IMR-90 (cell line): ENCODE measurements at regions not wholly inside any gene's neighbourhood (a gene's known extent, or its start where the extent isn't known, plus 50 kb on each side); places are given as distances from the start of the nearest gene placed in this dataset.

Experiments used
- ATAC-seq: fragments of 200-7000 bp; cut with Tn5 transposase; 2 replicates; pipeline ENCODE4 v1.9.1; 2020; ENCODE audit warnings: low read depth, mild to moderate bottlenecking, moderate library complexity
- BruUV-seq: library from RNA; stranded (reverse); fragments of 400-500 nt; replicated peaks from 2 replicates; lab custom pipeline; 2021; lab: Mats Ljungman, UMichigan
- CTCF ChIA-PET: fragments of 300-600 bp; formaldehyde crosslinking; extraction: SDS; loops from one replicate; lab custom pipeline; 2021; ENCODE audit warnings: antibody characterized with exemption; lab: Yijun Ruan, JAX
- POLR2A ChIA-PET: fragments of 300-600 bp; sonication (Branson Sonifier 250); formaldehyde crosslinking; loops from one replicate; lab custom pipeline; 2022; ENCODE audit warnings: antibody characterized with exemption; ENCODE audit not compliant: unreplicated experiment; lab: Charles Lee
- DNase-seq: peaks from one replicate; pipeline ENCODE4 v3.0.0; 2013
- H2AFZ ChIP-seq: replicated peaks from 2 replicates; pipeline ENCODE3; 2013; ENCODE audit warnings: low read length, mild to moderate bottlenecking; ENCODE audit not compliant: poor library complexity
- H2AK5ac ChIP-seq: 2 replicates; pipeline ENCODE4 v1.6.1; 2013; ENCODE audit warnings: low read depth, low read length, inconsistent platforms
- H2AK9ac ChIP-seq: replicated peaks from 2 replicates; pipeline ENCODE3; 2013; ENCODE audit warnings: mild to moderate bottlenecking, low read depth, low read length, moderate library complexity; ENCODE audit not compliant: poor library complexity
- H2BK120ac ChIP-seq: 2 replicates; pipeline ENCODE4 v1.6.1; 2013; ENCODE audit warnings: low read depth, low read length, inconsistent platforms
- H2BK15ac ChIP-seq: 3 replicates; pipeline ENCODE4 v1.6.1; 2013; ENCODE audit warnings: low read depth, low read length, inconsistent platforms
- H2BK20ac ChIP-seq: 2 replicates; pipeline ENCODE4 v1.6.1; 2013; ENCODE audit warnings: low read depth, mild to moderate bottlenecking, inconsistent platforms, low read length, moderate library complexity
- H2BK5ac ChIP-seq: 2 replicates; pipeline ENCODE4 v1.6.1; 2013; ENCODE audit warnings: mild to moderate bottlenecking, low read depth, low read length, inconsistent platforms; ENCODE audit not compliant: poor library complexity, severe bottlenecking
- H3K14ac ChIP-seq: replicated peaks from 2 replicates; pipeline ENCODE4 v1.6.1; 2013; ENCODE audit warnings: low read depth, low read length, inconsistent platforms
- H3K18ac ChIP-seq: 2 replicates; pipeline ENCODE4 v1.6.1; 2013; ENCODE audit warnings: low read depth, low read length, control low read depth
- H3K23ac ChIP-seq: 2 replicates; pipeline ENCODE4 v1.6.1; 2013; ENCODE audit warnings: low read depth, low read length, inconsistent platforms
- H3K27ac ChIP-seq: 2 replicates; pipeline ENCODE4 v1.5.1; 2013; ENCODE audit warnings: mild to moderate bottlenecking, control low read depth, low read length; ENCODE audit not compliant: insufficient read depth
- H3K27me3 ChIP-seq: 2 replicates; pipeline ENCODE4 v1.6.1; 2013; ENCODE audit warnings: low read length; ENCODE audit not compliant: control insufficient read depth, insufficient read depth
- H3K36me3 ChIP-seq: 2 replicates; pipeline ENCODE4 v1.6.1; 2013; ENCODE audit warnings: low read length, mixed read lengths; ENCODE audit not compliant: control insufficient read depth, insufficient read depth
- H3K4ac ChIP-seq: 2 replicates; pipeline ENCODE4 v1.6.1; 2013; ENCODE audit warnings: low read depth, low read length, inconsistent platforms
- H3K4me1 ChIP-seq: 2 replicates; pipeline ENCODE4 v1.6.1; 2013; ENCODE audit warnings: low read length, mixed read lengths; ENCODE audit not compliant: control insufficient read depth, insufficient read depth
- H3K4me2 ChIP-seq: 2 replicates; pipeline ENCODE4 v1.6.1; 2013; ENCODE audit warnings: low read depth, mild to moderate bottlenecking, control low read depth, low read length, moderate library complexity
- H3K4me3 ChIP-seq: 2 replicates; pipeline ENCODE4 v1.5.1; 2013; ENCODE audit warnings: low read depth, mild to moderate bottlenecking, control low read depth, low read length, moderate library complexity; ENCODE audit not compliant: insufficient read depth
- H3K56ac ChIP-seq: 2 replicates; pipeline ENCODE4 v1.6.1; 2013; ENCODE audit warnings: low read length, inconsistent platforms; ENCODE audit not compliant: insufficient read depth; ENCODE audit errors: extremely low read depth
- H3K79me1 ChIP-seq, 2 experiments: 2 replicates each; pipeline ENCODE4 v1.6.1; 2013; ENCODE audit warnings: low read length in 2 of 2, inconsistent platforms in 1 of 2, low read depth in 1 of 2
- H3K9ac ChIP-seq: 2 replicates; pipeline ENCODE4 v1.6.1; 2013; ENCODE audit warnings: low read depth, low read length, control low read depth
- H3K9me1 ChIP-seq: 2 replicates; pipeline ENCODE4 v1.6.1; 2013; ENCODE audit warnings: low read length, inconsistent platforms; ENCODE audit not compliant: insufficient read depth
- H3K9me3 ChIP-seq: 2 replicates; pipeline ENCODE4 v1.6.1; 2013; ENCODE audit warnings: low read length; ENCODE audit not compliant: control insufficient read depth, insufficient read depth
- H4K20me1 ChIP-seq: 2 replicates; pipeline ENCODE4 v1.6.1; 2013; ENCODE audit warnings: low read length, inconsistent platforms; ENCODE audit not compliant: insufficient read depth
- H4K5ac ChIP-seq: 2 replicates; pipeline ENCODE4 v1.6.1; 2013; ENCODE audit warnings: mild to moderate bottlenecking, low read depth, low read length, control low read depth
- H4K8ac ChIP-seq, 2 experiments: 2 replicates each; pipeline ENCODE4 v1.6.1; 2013; ENCODE audit warnings: low read depth in 2 of 2, low read length in 2 of 2, control low read depth in 1 of 2, inconsistent platforms in 1 of 2
- H4K91ac ChIP-seq: 2 replicates; pipeline ENCODE4 v1.6.1; 2013; ENCODE audit warnings: low read depth, low read length, inconsistent platforms; ENCODE audit not compliant: insufficient read depth
- BHLHE40 ChIP-seq: fragments of 150-350 bp; IDR thresholded peaks from 2 replicates; pipeline ENCODE4 v1.6.1; 2016; ENCODE audit warnings: mild to moderate bottlenecking, low read depth, low read length
- CEBPB ChIP-seq: IDR thresholded peaks from 2 replicates; pipeline ENCODE4 v1.6.1; 2012; ENCODE audit warnings: low read depth, low read length, improper control_type of control experiment
- CHD1 ChIP-seq: IDR thresholded peaks from 2 replicates; pipeline ENCODE4 v1.6.1; 2012; ENCODE audit warnings: low read depth, low read length, improper control_type of control experiment
- CTCF ChIP-seq: conservative IDR thresholded peaks from 2 replicates; pipeline ENCODE4 v1.5.1; 2012; ENCODE audit warnings: mild to moderate bottlenecking, low read depth, low read length, improper control_type of control experiment
- FOS ChIP-seq: fragments of 150-350 bp; IDR thresholded peaks from 2 replicates; pipeline ENCODE4 v1.6.1; 2016; ENCODE audit warnings: low read depth, low read length
- MAFK ChIP-seq: IDR thresholded peaks from 2 replicates; pipeline ENCODE4 v1.6.1; 2012; ENCODE audit warnings: low read depth, low read length, improper control_type of control experiment
- MAZ ChIP-seq: IDR thresholded peaks from 2 replicates; pipeline ENCODE4 v1.6.1; 2012; ENCODE audit warnings: low read depth, mild to moderate bottlenecking, low read length, improper control_type of control experiment, moderate library complexity, borderline replicate concordance
- MXI1 ChIP-seq: IDR thresholded peaks from 2 replicates; pipeline ENCODE4 v1.6.1; 2012; ENCODE audit warnings: low read depth, mild to moderate bottlenecking, low read length, moderate library complexity, borderline replicate concordance
- NFE2L2 ChIP-seq: fragments of 150-350 bp; IDR thresholded peaks from 2 replicates; pipeline ENCODE4 v1.6.1; 2016; ENCODE audit warnings: low read depth, mild to moderate bottlenecking, low read length
- POLR2A ChIP-seq: IDR thresholded peaks from 2 replicates; pipeline ENCODE4 v1.6.1; 2012; ENCODE audit warnings: mild to moderate bottlenecking, low read depth, low read length
- RAD21 ChIP-seq: IDR thresholded peaks from 2 replicates; pipeline ENCODE4 v1.6.1; 2012; ENCODE audit warnings: low read length, improper control_type of control experiment
- RCOR1 ChIP-seq: IDR thresholded peaks from 2 replicates; pipeline ENCODE4 v1.6.1; 2012; ENCODE audit warnings: mild to moderate bottlenecking, low read length, improper control_type of control experiment; ENCODE audit not compliant: insufficient replicate concordance
- RFX5 ChIP-seq: IDR thresholded peaks from 2 replicates; pipeline ENCODE4 v1.8.0; 2012; ENCODE audit warnings: low read depth, mild to moderate bottlenecking, low read length, moderate library complexity
- SMC3 ChIP-seq: fragments of 150-350 bp; IDR thresholded peaks from 2 replicates; pipeline ENCODE4 v1.6.1; 2016; ENCODE audit warnings: low read depth, mild to moderate bottlenecking, antibody characterized with exemption, low read length, moderate library complexity
- WGBS, 2 experiments: methylation state at CpG; one replicate each; pipeline versions ENCODE4 v1.1.5 to v1.1.7; 2013; ENCODE audit warnings: missing lambda C conversion rate in 2 of 2; ENCODE audit not compliant: insufficient read length in 1 of 2; ENCODE audit errors: extremely low coverage in 2 of 2; 5-methylcytosine and 5-hydroxymethylcytosine counted together
- dilution Hi-C: fragments of 300-500 bp; cut with HindIII; formaldehyde crosslinking; loops from one replicate; pipeline ENCODE4 v1.14.3; 2018; ENCODE audit warnings: low sequenced_read_pairs; ENCODE audit not compliant: unreplicated experiment
- in situ Hi-C: fragments of 300-500 bp; cut with MboI; formaldehyde crosslinking; loops from 3 replicates; pipeline ENCODE4 v1.14.3; 2019; ENCODE audit warnings: low sequenced_read_pairs, inconsistent platforms, mixed read lengths
- intact Hi-C: fragments of 100-400 bp; cut with micrococcal nuclease; formaldehyde crosslinking; loops from 2 replicates; pipeline ENCODE4 v1.10.0; 2022
- TF ChIP-seq, protein P1 (sequence below): fragments of 150-350 bp; IDR thresholded peaks from 2 replicates; pipeline ENCODE4 v1.6.1; 2016; ENCODE audit warnings: low read depth, mild to moderate bottlenecking, low read length, moderate library complexity, borderline replicate concordance
- TF ChIP-seq, protein P2 (sequence below): fragments of 150-350 bp; IDR thresholded peaks from 2 replicates; pipeline ENCODE4 v1.6.1; 2017; ENCODE audit warnings: mild to moderate bottlenecking, antibody characterized with exemption, low read length, low read depth

DNA sequence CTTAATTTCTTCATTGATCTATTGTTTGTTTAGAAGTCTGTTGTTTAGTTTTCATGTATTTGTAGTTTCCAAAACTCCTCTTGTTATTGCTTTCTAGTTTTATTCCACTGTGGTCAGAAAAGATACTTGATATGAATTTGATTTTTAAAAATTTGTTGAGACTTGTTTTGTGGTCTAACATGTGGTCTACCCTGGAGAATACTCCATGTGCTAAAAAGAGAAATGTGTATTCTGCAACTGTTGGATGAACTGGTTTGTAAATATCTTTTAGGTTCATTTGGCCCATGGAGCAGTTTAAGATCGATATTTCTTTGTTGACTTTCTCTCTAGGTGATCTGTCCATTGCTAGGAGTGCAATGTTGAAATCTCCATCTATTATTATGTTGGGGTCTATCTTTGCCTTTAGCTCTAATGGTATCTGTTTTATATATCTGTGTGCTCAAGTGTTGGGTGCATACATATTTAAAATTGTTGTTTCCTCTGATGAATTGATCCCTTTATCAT, 150.6 kb upstream of the ATP10B start:
- Histone ChIP-seq H2AFZ (no peak overlapping the region), H3K79me1 (no peaks in the 10 kb centered on the region), H2BK5ac (no peak overlapping the region), H3K27ac (no peak overlapping the region), H3K9ac (no peak overlapping the region), H3K14ac (no peak overlapping the region), H3K4me2 (no peak overlapping the region), H2BK120ac (no peak overlapping the region), H4K8ac (no peak overlapping the region), H2AK9ac (no peak overlapping the region), H4K5ac (no peak overlapping the region), H3K4me3 (no peak overlapping the region), H3K56ac (no peak overlapping the region), H3K18ac (no peak overlapping the region), H2BK15ac (no peak overlapping the region), H3K27me3 (no peaks in the 10 kb centered on the region), H3K4me1 (no peaks in the 10 kb centered on the region), H4K20me1 (no peaks in the 10 kb centered on the region), H3K23ac (no peak overlapping the region), H3K9me1 (no peaks in the 10 kb centered on the region), H3K36me3 (no peaks in the 10 kb centered on the region), H3K4ac (no peak overlapping the region), H2AK5ac (no peak overlapping the region), H4K91ac (no peak overlapping the region), H2BK20ac (no peak overlapping the region), H3K9me3 (peaks cover 13% of the 10 kb centered on the region)
- ChIA-PET CTCF (no interaction called here), POLR2A (no interaction called here)
- intact Hi-C loops = no loop called here
- in situ Hi-C loops = no loop called here
- WGBS, 2 experiments = no CpG with 5 or more reads among the region's 1 CpG
- DNase-seq = no peak
- BruUV-seq = no TSS peak
- TF ChIP-seq RFX5 (no peak), MXI1 (no peak), NFE2L2 (no peak), CTCF (no peak), MAZ (no peak), CHD1 (no peak), FOS (no peak), SMC3 (no peak), CEBPB (no peak), MAFK (no peak), RAD21 (no peak), RCOR1 (no peak), POLR2A (no peak), BHLHE40 (no peak)
- TF ChIP-seq, protein P1, sequence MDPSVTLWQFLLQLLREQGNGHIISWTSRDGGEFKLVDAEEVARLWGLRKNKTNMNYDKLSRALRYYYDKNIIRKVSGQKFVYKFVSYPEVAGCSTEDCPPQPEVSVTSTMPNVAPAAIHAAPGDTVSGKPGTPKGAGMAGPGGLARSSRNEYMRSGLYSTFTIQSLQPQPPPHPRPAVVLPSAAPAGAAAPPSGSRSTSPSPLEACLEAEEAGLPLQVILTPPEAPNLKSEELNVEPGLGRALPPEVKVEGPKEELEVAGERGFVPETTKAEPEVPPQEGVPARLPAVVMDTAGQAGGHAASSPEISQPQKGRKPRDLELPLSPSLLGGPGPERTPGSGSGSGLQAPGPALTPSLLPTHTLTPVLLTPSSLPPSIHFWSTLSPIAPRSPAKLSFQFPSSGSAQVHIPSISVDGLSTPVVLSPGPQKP = no peak
- TF ChIP-seq, protein P2, sequence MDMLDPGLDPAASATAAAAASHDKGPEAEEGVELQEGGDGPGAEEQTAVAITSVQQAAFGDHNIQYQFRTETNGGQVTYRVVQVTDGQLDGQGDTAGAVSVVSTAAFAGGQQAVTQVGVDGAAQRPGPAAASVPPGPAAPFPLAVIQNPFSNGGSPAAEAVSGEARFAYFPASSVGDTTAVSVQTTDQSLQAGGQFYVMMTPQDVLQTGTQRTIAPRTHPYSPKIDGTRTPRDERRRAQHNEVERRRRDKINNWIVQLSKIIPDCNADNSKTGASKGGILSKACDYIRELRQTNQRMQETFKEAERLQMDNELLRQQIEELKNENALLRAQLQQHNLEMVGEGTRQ = no peak
- no peak for ATAC-seq
- dilution Hi-C loops = no loop called here
